HepG2 (cell line): ENCODE measurements at regions not wholly inside any gene's neighbourhood (a gene's known extent, or its start where the extent isn't known, plus 50 kb on each side); places are given as distances from the start of the nearest gene placed in this dataset.

Source experiments
- ATAC-seq: fragments of 200-7000 bp; cut with Tn5 transposase; 3 replicates; pipeline ENCODE4 v1.9.1; 2020; ENCODE audit warnings: mild to moderate bottlenecking, moderate library complexity
- BruUV-seq: library from RNA; stranded (reverse); fragments of 400-500 nt; replicated peaks from 2 replicates; lab custom pipeline; 2021; lab: Mats Ljungman, UMichigan
- CTCF ChIA-PET: fragments of 300-600 bp; formaldehyde crosslinking; extraction: SDS; loops from one replicate; lab custom pipeline; 2021; ENCODE audit warnings: low total read pairs, inconsistent platforms, low intra/inter-chr PET ratio; lab: Yijun Ruan, JAX
- POLR2A ChIA-PET: fragments of 350-600 bp; sonication (Branson Sonifier 250); formaldehyde crosslinking; loops from one replicate; lab custom pipeline; 2020; ENCODE audit warnings: antibody characterized with exemption, inconsistent platforms; lab: Yijun Ruan, JAX
- DNase-seq: peaks from one replicate; pipeline ENCODE4 v3.0.0-alpha.2; 2015; ENCODE audit warnings: low spot score
- FAIRE-seq: peaks from 3 replicates; lab custom pipeline; 2011; peaks lifted over from hg19 to GRCh38; lab: Jason Lieb, UNC
- H2AFZ ChIP-seq: one replicate; pipeline ENCODE4 v1.6.1; 2011; ENCODE audit warnings: low read length, inconsistent platforms
- H3K27ac ChIP-seq: fragments of 300-600 bp; 3 replicates; pipeline ENCODE4 v1.8.0; 2011; ENCODE audit warnings: mixed run types, mild to moderate bottlenecking, mixed read lengths, low read length, inconsistent platforms; ENCODE audit not compliant: insufficient read depth; ENCODE audit errors: extremely low read length
- H3K27me3 ChIP-seq, 2 experiments: fragments of 200-600 bp in 1 of 2; 2 replicates in 1 of 2; 3 replicates in 1 of 2; pipeline versions ENCODE4 v1.6.0 to v1.8.0; 2011; ENCODE audit warnings: low read length in 2 of 2, mild to moderate bottlenecking in 2 of 2, moderate library complexity in 2 of 2, inconsistent platforms in 1 of 2; ENCODE audit not compliant: insufficient read depth in 2 of 2, control insufficient read depth in 1 of 2
- H3K36me3 ChIP-seq, 2 experiments: fragments of 200-600 bp in 1 of 2; replicated peaks in 1 of 2; 2 replicates in 1 of 2; 3 replicates in 1 of 2; pipeline versions ENCODE4 v1.5.1 to v1.8.0; 2011; ENCODE audit warnings: low read length in 2 of 2, inconsistent platforms in 1 of 2; ENCODE audit not compliant: insufficient read depth in 2 of 2, control insufficient read depth in 1 of 2
- H3K4me1 ChIP-seq: 2 replicates; pipeline ENCODE4 v1.5.1; 2012; ENCODE audit warnings: low read length, inconsistent platforms; ENCODE audit not compliant: insufficient read depth
- H3K4me2 ChIP-seq: 2 replicates; pipeline ENCODE4 v1.6.0; 2011; ENCODE audit warnings: low read depth, low read length, inconsistent platforms
- H3K4me3 ChIP-seq, 3 experiments: fragments of 200-600 bp in 1 of 3; sonication (generic), shearing (Covaris generic) in 1 of 3; replicated peaks in 1 of 3; 2 replicates each; pipeline ENCODE4 v1.5.1; 2011 to 2016; ENCODE audit warnings: low read length in 3 of 3, inconsistent platforms in 2 of 3, low read depth in 2 of 3, mild to moderate bottlenecking in 2 of 3, control low read depth in 1 of 3, mixed read lengths in 1 of 3; ENCODE audit not compliant: insufficient read depth in 1 of 3
- H3K79me2 ChIP-seq: one replicate; pipeline ENCODE4 v1.6.1; 2011; ENCODE audit warnings: low read length, inconsistent platforms; ENCODE audit not compliant: insufficient read depth
- H3K9ac ChIP-seq: 2 replicates; pipeline ENCODE4 v1.6.0; 2011; ENCODE audit warnings: mild to moderate bottlenecking, low read depth, low read length, inconsistent platforms; ENCODE audit not compliant: insufficient read depth
- H3K9me3 ChIP-seq: 2 replicates; pipeline ENCODE4 v1.5.1; 2012; ENCODE audit warnings: mild to moderate bottlenecking, low read length
- H4K20me1 ChIP-seq: 2 replicates; pipeline ENCODE4 v1.6.0; 2011; ENCODE audit warnings: inconsistent platforms, mild to moderate bottlenecking, low read length, moderate library complexity; ENCODE audit not compliant: insufficient read depth
- ATF7-NPFF ChIP-seq: sonication (generic); formaldehyde crosslinking; IDR thresholded peaks from 2 replicates; pipeline ENCODE4 v1.8.1; 2023; ENCODE audit warnings: mild to moderate bottlenecking, low read depth, missing genetic modification reagents, moderate library complexity
- HNRNPUL1 ChIP-seq: fragments of 200-400 bp; formaldehyde crosslinking; IDR thresholded peaks from 2 replicates; pipeline ENCODE4 v1.6.1; 2017; ENCODE audit warnings: low read depth, mild to moderate bottlenecking, low read length, moderate library complexity
- KDM3A ChIP-seq: IDR thresholded peaks from 2 replicates; pipeline ENCODE4 v1.6.1; 2018; ENCODE audit warnings: low read depth, missing compliant biosample characterization
- KLF15 ChIP-seq: sonication (generic); formaldehyde crosslinking; IDR thresholded peaks from 2 replicates; pipeline ENCODE4 v1.8.1; 2023; ENCODE audit warnings: borderline replicate concordance, mild to moderate bottlenecking, inconsistent platforms, missing genetic modification reagents, mixed read lengths
- MXD4 ChIP-seq: IDR thresholded peaks from 2 replicates; pipeline ENCODE4 v1.6.1; 2016; ENCODE audit warnings: mild to moderate bottlenecking, missing biosample characterization, missing genetic modification reagents
- NFIB ChIP-seq: sonication (generic); formaldehyde crosslinking; IDR thresholded peaks from 2 replicates; pipeline ENCODE4 v1.9.0; 2021; ENCODE audit warnings: missing genetic modification reagents, mild to moderate bottlenecking, borderline replicate concordance
- PLRG1 ChIP-seq: fragments of 450-650 bp; conservative IDR thresholded peaks from 2 replicates; pipeline ENCODE4 v1.6.1; 2016
- SIX1 ChIP-seq: sonication (generic); formaldehyde crosslinking; IDR thresholded peaks from 2 replicates; pipeline ENCODE4 v1.4.0; 2020; ENCODE audit warnings: missing genetic modification reagents, borderline replicate concordance
- SNRNP70 ChIP-seq: fragments of 200-400 bp; formaldehyde crosslinking; IDR thresholded peaks from 2 replicates; pipeline ENCODE4 v1.6.1; 2017; ENCODE audit warnings: mild to moderate bottlenecking, low read depth, low read length, moderate library complexity
- TARDBP ChIP-seq: sonication (generic); formaldehyde crosslinking; IDR thresholded peaks from 2 replicates; pipeline ENCODE4 v1.8.0; 2022; ENCODE audit warnings: mild to moderate bottlenecking, missing genetic modification reagents
- TCF12 ChIP-seq, 2 experiments: fragments of 450-650 bp in 1 of 2; sonication (generic) in 1 of 2; formaldehyde crosslinking in 1 of 2; IDR thresholded peaks; 2 replicates each; pipeline versions ENCODE4 v1.6.1 to v1.8.0; 2017 to 2022; ENCODE audit warnings: antibody characterized with exemption in 1 of 2, mild to moderate bottlenecking in 1 of 2, missing genetic modification reagents in 1 of 2, moderate library complexity in 1 of 2
- TFDP2 ChIP-seq: sonication (generic); formaldehyde crosslinking; IDR thresholded peaks from 2 replicates; pipeline ENCODE4 v1.4.0; 2020; ENCODE audit warnings: missing genetic modification reagents
- XBP1 ChIP-seq: sonication (generic); formaldehyde crosslinking; IDR thresholded peaks from 2 replicates; pipeline ENCODE4 v1.5.0; 2020; ENCODE audit warnings: missing genetic modification reagents
- ZKSCAN1 ChIP-seq: fragments of 150-350 bp; IDR thresholded peaks from 2 replicates; pipeline ENCODE4 v1.6.1; 2014; ENCODE audit warnings: low read length
- ZNF576 ChIP-seq: sonication (generic); formaldehyde crosslinking; IDR thresholded peaks from 2 replicates; pipeline ENCODE4 v1.4.0; 2020; ENCODE audit warnings: mild to moderate bottlenecking, missing genetic modification reagents
- WGBS: methylation state at CpG from one replicate; pipeline ENCODE4 v1.1.6; 2017; ENCODE audit warnings: low lambda C conversion rate; 5-methylcytosine and 5-hydroxymethylcytosine counted together
- in situ Hi-C: cut with HindIII; loops from 2 replicates; pipeline ENCODE4 v1.10.0; 2017; ENCODE audit warnings: low pct_unique_long_range_greater_than_20kb; ENCODE audit not compliant: extremely low pct_ligation_motif_present
- intact Hi-C: fragments of 100-400 bp; cut with micrococcal nuclease; formaldehyde crosslinking; loops from one replicate; pipeline ENCODE4 v1.10.0; 2022; ENCODE audit not compliant: unreplicated experiment
- TF ChIP-seq, protein P1 (sequence below): sonication (generic); formaldehyde crosslinking; IDR thresholded peaks from 2 replicates; pipeline ENCODE4 v1.5.0; 2020; ENCODE audit warnings: missing genetic modification reagents, mild to moderate bottlenecking, borderline replicate concordance
- TF ChIP-seq, protein P2 (sequence below): IDR thresholded peaks from 2 replicates; pipeline ENCODE4 v1.6.1; 2012; ENCODE audit warnings: inconsistent platforms

GRCh38 chr5:74021126-74021525, 395.1 kb downstream of the ARHGEF28 start (continued):
- TF ChIP-seq, protein P1, sequence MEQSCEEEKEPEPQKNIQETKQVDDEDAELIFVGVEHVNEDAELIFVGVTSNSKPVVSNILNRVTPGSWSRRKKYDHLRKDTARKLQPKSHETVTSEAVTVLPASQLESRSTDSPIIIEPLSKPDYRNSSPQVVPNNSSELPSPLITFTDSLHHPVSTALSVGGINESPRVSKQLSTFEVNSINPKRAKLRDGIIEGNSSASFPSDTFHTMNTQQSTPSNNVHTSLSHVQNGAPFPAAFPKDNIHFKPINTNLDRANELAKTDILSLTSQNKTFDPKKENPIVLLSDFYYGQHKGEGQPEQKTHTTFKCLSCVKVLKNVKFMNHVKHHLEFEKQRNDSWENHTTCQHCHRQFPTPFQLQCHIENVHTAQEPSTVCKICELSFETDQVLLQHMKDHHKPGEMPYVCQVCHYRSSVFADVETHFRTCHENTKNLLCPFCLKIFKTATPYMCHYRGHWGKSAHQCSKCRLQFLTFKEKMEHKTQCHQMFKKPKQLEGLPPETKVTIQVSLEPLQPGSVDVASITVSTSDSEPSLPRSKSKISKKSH (CRISPR knock-in tag) = no peak
- TF ChIP-seq, protein P2, sequence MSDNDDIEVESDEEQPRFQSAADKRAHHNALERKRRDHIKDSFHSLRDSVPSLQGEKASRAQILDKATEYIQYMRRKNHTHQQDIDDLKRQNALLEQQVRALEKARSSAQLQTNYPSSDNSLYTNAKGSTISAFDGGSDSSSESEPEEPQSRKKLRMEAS = no peak
- no peak for TF ChIP-seq ZNF576 (CRISPR knock-in tag)
- TF ChIP-seq KLF15 = no peak
- TF ChIP-seq HNRNPUL1 = no peak
- no peak for TF ChIP-seq ATF7-NPFF (CRISPR knock-in tag)
- TF ChIP-seq PLRG1 = no peak
- no peak for TF ChIP-seq NFIB (CRISPR knock-in tag)
- no peak for TF ChIP-seq KDM3A (CRISPR knock-in tag)

GRCh38 chr5:74020503-74020902, 394.5 kb downstream of the ARHGEF28 start:
- Histone ChIP-seq H3K4me3 (no peak overlapping the region), H3K36me3 (no peaks in the 10 kb centered on the region), H3K9me3 (no peaks in the 10 kb centered on the region), H3K79me2 (no peaks in the 10 kb centered on the region), H4K20me1 (no peaks in the 10 kb centered on the region), H3K4me2 (no peak overlapping the region), H3K4me1 (no peaks in the 10 kb centered on the region), H3K27me3 (peaks cover 0 to 3% of the 10 kb centered on the region in 2 experiments; a peak in 1 of 5 replicates), H3K9ac (no peak overlapping the region), H2AFZ (no peak overlapping the region), H3K27ac (no peak overlapping the region)
- CTCF ChIA-PET = no interaction called here
- no peak for DNase-seq
- WGBS = 21% methylated on average over 5 of the region's 5 CpGs
- POLR2A ChIA-PET = no interaction called here
- in situ Hi-C loops (no loop called here), intact Hi-C loops (no loop called here)
- TF ChIP-seq MXD4 = no peak
- no peak for TF ChIP-seq SIX1
- no peak for TF ChIP-seq ZKSCAN1
- no peak for TF ChIP-seq XBP1 (CRISPR knock-in tag)
- TF ChIP-seq TARDBP (CRISPR knock-in tag) = no peak
- no peak for TF ChIP-seq TCF12 (IDR thresholded peaks at IDR 0.05)
- TF ChIP-seq TCF12 (CRISPR knock-in tag; IDR thresholded peaks at IDR 0.05) = no peak
- no peak for TF ChIP-seq SNRNP70
- TF ChIP-seq TFDP2 = no peak
- ATAC-seq = no peak
- no peak for FAIRE-seq
- no TSS peak for BruUV-seq
